Panc1 (cell line): ENCODE measurements at regions not wholly inside any gene's neighbourhood (a gene's known extent, or its start where the extent isn't known, plus 50 kb on each side); places are given as distances from the start of the nearest gene placed in this dataset.

ENCODE experiments used
- ATAC-seq: fragments of 200-7000 bp; cut with Tn5 transposase; 2 replicates; pipeline ENCODE4 v1.9.1; 2020; ENCODE audit warnings: mild to moderate bottlenecking, moderate library complexity
- BruUV-seq: library from RNA; stranded (reverse); fragments of 400-500 nt; replicated peaks from 2 replicates; lab custom pipeline; 2021; lab: Mats Ljungman, UMichigan
- CTCF ChIA-PET: fragments of 300-600 bp; sonication (Branson Sonifier 250); formaldehyde crosslinking; loops from one replicate; lab custom pipeline; 2022; ENCODE audit warnings: antibody characterized with exemption; lab: Charles Lee
- POLR2A ChIA-PET: fragments of 300-600 bp; sonication (Branson Sonifier 250); formaldehyde crosslinking; loops from one replicate; lab custom pipeline; 2022; ENCODE audit warnings: antibody characterized with exemption; lab: Charles Lee
- DNase-seq: peaks from one replicate; pipeline ENCODE4 v3.0.0-alpha.2; 2010; ENCODE audit warnings: low read depth, low spot score
- H3K27ac ChIP-seq: 2 replicates; pipeline ENCODE4 v1.5.1; 2011; ENCODE audit warnings: mild to moderate bottlenecking, low read length, inconsistent platforms
- H3K27me3 ChIP-seq: fragments of 200-500 bp; sonication (Bioruptor generic); 2 replicates; pipeline ENCODE4 v1.6.0; 2014; ENCODE audit warnings: low read length, inconsistent platforms; ENCODE audit not compliant: control insufficient read depth, insufficient read depth
- H3K36me3 ChIP-seq: fragments of 200-500 bp; sonication (Bioruptor generic); 2 replicates; pipeline ENCODE4 v1.5.1; 2014; ENCODE audit warnings: inconsistent platforms, mild to moderate bottlenecking, low read length, moderate library complexity; ENCODE audit not compliant: control insufficient read depth, insufficient read depth
- H3K4me1 ChIP-seq: 2 replicates; pipeline ENCODE4 v1.5.1; 2011; ENCODE audit warnings: inconsistent platforms, mild to moderate bottlenecking, low read length, moderate library complexity; ENCODE audit not compliant: control insufficient read depth, insufficient read depth
- H3K4me3 ChIP-seq, 2 experiments: 2 replicates each; pipeline ENCODE4 v1.5.1; 2011 to 2012; ENCODE audit warnings: low read depth in 2 of 2, low read length in 2 of 2, mild to moderate bottlenecking in 2 of 2, inconsistent platforms in 1 of 2, moderate library complexity in 1 of 2
- H3K9me3 ChIP-seq: fragments of 200-500 bp; sonication (Bioruptor generic); 2 replicates; pipeline ENCODE4 v1.5.1; 2014; ENCODE audit warnings: low read depth, mild to moderate bottlenecking, inconsistent platforms, low read length, moderate library complexity; ENCODE audit not compliant: control insufficient read depth, insufficient read depth
- CTCF ChIP-seq: fragments of 450-650 bp; IDR thresholded peaks from 2 replicates; pipeline ENCODE4 v1.5.1; 2017; ENCODE audit warnings: mild to moderate bottlenecking
- POLR2AphosphoS5 ChIP-seq: IDR thresholded peaks from 2 replicates; pipeline ENCODE4 v1.6.1; 2012; ENCODE audit warnings: mild to moderate bottlenecking, low read depth, low read length, moderate library complexity
- REST ChIP-seq, 2 experiments: IDR thresholded peaks; 2 replicates each; pipeline ENCODE4 v1.6.1; 2011 to 2012; ENCODE audit warnings: low read depth in 2 of 2, control low read depth in 1 of 2, low read length in 1 of 2, mild to moderate bottlenecking in 1 of 2, moderate library complexity in 1 of 2; ENCODE audit not compliant: insufficient read depth in 1 of 2
- SIN3A ChIP-seq: IDR thresholded peaks from 2 replicates; pipeline ENCODE4 v1.6.1; 2012; ENCODE audit warnings: low read depth, mild to moderate bottlenecking, low read length, moderate library complexity, borderline replicate concordance; ENCODE audit not compliant: insufficient read depth
- TCF7L2 ChIP-seq: IDR thresholded peaks from 2 replicates; pipeline ENCODE4 v1.6.1; 2011; ENCODE audit warnings: mild to moderate bottlenecking, low read depth, low read length, inconsistent platforms
- in situ Hi-C: cut with HindIII; loops from 2 replicates; pipeline ENCODE4 v1.10.0; 2016; ENCODE audit warnings: low sequenced_read_pairs, low pct_unique_long_range_greater_than_20kb
- intact Hi-C: fragments of 100-400 bp; cut with micrococcal nuclease; formaldehyde crosslinking; loops from one replicate; pipeline ENCODE4 v1.10.0; 2022; ENCODE audit not compliant: unreplicated experiment

GRCh38 chr11:59008947-59009346 is 69.7 kb downstream of the GLYATL1 start:
- BruUV-seq, result no TSS peak
- H3K9me3 ChIP-seq, result no peaks in the 10 kb centered on the region
- ChIA-PET POLR2A (no interaction called here), CTCF (no interaction called here)
- ATAC-seq (no peak), DNase-seq (no peak)
- H3K4me3 ChIP-seq, result no peak overlapping the region
- no peak for TF ChIP-seq SIN3A
- no peak for TF ChIP-seq CTCF
- TF ChIP-seq POLR2AphosphoS5, result no peak
- TF ChIP-seq TCF7L2, result no peak
- TF ChIP-seq REST (IDR thresholded peaks at IDR 0.05; ENCODE audit: insufficient read depth in 1 of 2, low read depth in 2 of 2, low read length in 1 of 2), result no peak
- no peaks in the 10 kb centered on the region for H3K36me3 ChIP-seq
- H3K4me1 ChIP-seq, result no peaks in the 10 kb centered on the region
- H3K27me3 ChIP-seq, result peaks cover 3% of the 10 kb centered on the region; the same call in 1 of the 2 replicates
- H3K27ac ChIP-seq, result no peak overlapping the region
- intact Hi-C loops (no loop called here), in situ Hi-C loops (no loop called here)

GRCh38 chr11:59009661-59010060 is 70.4 kb downstream of the GLYATL1 start:
- ChIA-PET POLR2A (no interaction called here), CTCF (no interaction called here)
- TF ChIP-seq POLR2AphosphoS5 (no peak), REST (IDR thresholded peaks at IDR 0.05; ENCODE audit: insufficient read depth in 1 of 2, low read depth in 2 of 2, low read length in 1 of 2) (no peak), CTCF (no peak), TCF7L2 (no peak), SIN3A (no peak)
- no peaks in the 10 kb centered on the region for H3K4me1 ChIP-seq
- intact Hi-C loops (no loop called here), in situ Hi-C loops (no loop called here)
- H3K27ac ChIP-seq, result no peak overlapping the region
- peaks cover 3% of the 10 kb centered on the region; the same call in 1 of the 2 replicates for H3K27me3 ChIP-seq
- no peaks in the 10 kb centered on the region for H3K36me3 ChIP-seq
- no peak overlapping the region for H3K4me3 ChIP-seq
- no peaks in the 10 kb centered on the region for H3K9me3 ChIP-seq
- no TSS peak for BruUV-seq
- DNase-seq (no peak), ATAC-seq (no peak)
